Neural cell (in vitro differentiated cells): ENCODE measurements at regions not wholly inside any gene's neighbourhood (a gene's known extent, or its start where the extent isn't known, plus 50 kb on each side); places are given as distances from the start of the nearest gene placed in this dataset.

Experiments used
- H2AFZ ChIP-seq: fragments of 200-600, 300-800 bp; sonication (generic), shearing (Covaris generic); 2 replicates; pipeline ENCODE4 v1.6.0; 2014; ENCODE audit warnings: low read depth, mild to moderate bottlenecking, antibody characterized with exemption, low read length, moderate library complexity
- H3F3A ChIP-seq: fragments of 200-600 bp; shearing (Covaris generic); 2 replicates; pipeline ENCODE4 v1.6.1; 2016; ENCODE audit warnings: mild to moderate bottlenecking, moderate library complexity, mixed read lengths, antibody characterized with exemption, low read length; ENCODE audit not compliant: insufficient read depth, poor library complexity, severe bottlenecking
- H3K27ac ChIP-seq: fragments of 200-600, 300-800 bp; sonication (generic), shearing (Covaris generic); 2 replicates; pipeline ENCODE4 v1.5.1; 2014; ENCODE audit warnings: mild to moderate bottlenecking, low read length, moderate library complexity
- H3K27me3 ChIP-seq: fragments of 300-800, 200-600 bp; sonication (generic), shearing (Covaris generic); 2 replicates; pipeline ENCODE4 v1.6.0; 2014; ENCODE audit warnings: mild to moderate bottlenecking, low read depth, low read length, moderate library complexity; ENCODE audit not compliant: insufficient read depth
- H3K36me3 ChIP-seq: fragments of 300-800, 200-600 bp; sonication (generic), shearing (Covaris generic); 2 replicates; pipeline ENCODE4 v1.5.1; 2014; ENCODE audit warnings: mild to moderate bottlenecking, antibody characterized with exemption, low read length, moderate library complexity; ENCODE audit not compliant: insufficient read depth
- H3K4me2 ChIP-seq: fragments of 300-800, 200-600 bp; sonication (generic), shearing (Covaris generic); 2 replicates; pipeline ENCODE4 v1.6.0; 2014; ENCODE audit warnings: mild to moderate bottlenecking, low read length
- H3K4me3 ChIP-seq: fragments of 300-800, 200-600 bp; sonication (generic), shearing (Covaris generic); 2 replicates; pipeline ENCODE4 v1.5.1; 2014; ENCODE audit warnings: mild to moderate bottlenecking, low read length, moderate library complexity
- H3K79me2 ChIP-seq: fragments of 200-600 bp; shearing (Covaris generic); replicated peaks from 2 replicates; pipeline ENCODE4 v1.6.0; 2014; ENCODE audit warnings: mild to moderate bottlenecking, low read length, moderate library complexity; ENCODE audit not compliant: insufficient read depth
- H3K9ac ChIP-seq: fragments of 300-800, 200-600 bp; sonication (generic), shearing (Covaris generic); 2 replicates; pipeline ENCODE4 v1.6.1; 2016; ENCODE audit warnings: mild to moderate bottlenecking, low read length, mixed read lengths
- H3K9me2 ChIP-seq: fragments of 200-600 bp; shearing (Covaris generic); 2 replicates; pipeline ENCODE4 v1.6.1; 2016; ENCODE audit warnings: mild to moderate bottlenecking, low read length, mixed read lengths; ENCODE audit not compliant: insufficient read depth
- H3K9me3 ChIP-seq: fragments of 200-600, 300-800 bp; sonication (generic), shearing (Covaris generic); 2 replicates; pipeline ENCODE4 v1.6.1; 2016; ENCODE audit warnings: mild to moderate bottlenecking, mixed run types, low read length, moderate library complexity, mixed read lengths
- H4K20me1 ChIP-seq: fragments of 200-600 bp; shearing (Covaris generic); 2 replicates; pipeline ENCODE4 v1.6.1; 2016; ENCODE audit warnings: mild to moderate bottlenecking, mixed run types; ENCODE audit not compliant: insufficient read depth
- EP300 ChIP-seq: fragments of 450-650 bp; conservative IDR thresholded peaks from 2 replicates; pipeline ENCODE4 v1.6.1; 2014; ENCODE audit warnings: antibody characterized with exemption, mild to moderate bottlenecking, moderate library complexity; ENCODE audit not compliant: poor library complexity, severe bottlenecking
- EZH2 ChIP-seq: fragments of 200-600, 300-800 bp; shearing (Covaris generic), sonication (generic); IDR thresholded peaks from 2 replicates; pipeline ENCODE4 v1.6.1; 2014; ENCODE audit warnings: antibody characterized with exemption, low read length, borderline replicate concordance, mild to moderate bottlenecking; ENCODE audit not compliant: insufficient read depth, poor library complexity, severe bottlenecking
- MXI1 ChIP-seq: fragments of 450-650 bp; conservative IDR thresholded peaks from 2 replicates; pipeline ENCODE4 v1.6.1; 2014; ENCODE audit warnings: antibody characterized with exemption, mild to moderate bottlenecking; ENCODE audit not compliant: poor library complexity, severe bottlenecking
- RAD21 ChIP-seq: fragments of 450-650 bp; conservative IDR thresholded peaks from 2 replicates; pipeline ENCODE4 v1.6.1; 2014; ENCODE audit warnings: antibody characterized with exemption, mild to moderate bottlenecking, moderate library complexity
- REST ChIP-seq: IDR thresholded peaks from 2 replicates; pipeline ENCODE4 v1.6.1; 2012; ENCODE audit warnings: borderline replicate concordance
- SMC3 ChIP-seq: fragments of 450-650 bp; conservative IDR thresholded peaks from 2 replicates; pipeline ENCODE4 v1.6.1; 2014; ENCODE audit warnings: antibody characterized with exemption, mild to moderate bottlenecking, moderate library complexity; ENCODE audit not compliant: poor library complexity
- TAF1 ChIP-seq: IDR thresholded peaks from 2 replicates; pipeline ENCODE4 v1.6.1; 2012; ENCODE audit warnings: low read depth
- TF ChIP-seq, protein P1 (sequence below): fragments of 450-650 bp; IDR thresholded peaks from 2 replicates; pipeline ENCODE4 v1.5.1; 2014; ENCODE audit warnings: antibody characterized with exemption, mild to moderate bottlenecking, moderate library complexity; ENCODE audit not compliant: poor library complexity, severe bottlenecking

GRCh38 chr2:147294825-147295392 lies 549.9 kb upstream of the ACVR2A start:
- Histone ChIP-seq H3K9me2 (no peaks in the 10 kb centered on the region), H3F3A (no peaks in the 10 kb centered on the region), H3K79me2 (no peaks in the 10 kb centered on the region), H2AFZ (no peak overlapping the region), H3K9ac (no peak overlapping the region), H4K20me1 (no peaks in the 10 kb centered on the region), H3K4me2 (no peak overlapping the region), H3K27ac (no peak overlapping the region), H3K4me3 (no peak overlapping the region), H3K27me3 (no peaks in the 10 kb centered on the region), H3K36me3 (no peaks in the 10 kb centered on the region), H3K9me3 (no peaks in the 10 kb centered on the region)
- no peak for TF ChIP-seq EP300
- no peak for TF ChIP-seq SMC3
- TF ChIP-seq EZH2 = no peak
- no peak for TF ChIP-seq TAF1
- TF ChIP-seq RAD21 = no peak
- no peak for TF ChIP-seq MXI1
- TF ChIP-seq REST = no peak
- TF ChIP-seq, protein P1, sequence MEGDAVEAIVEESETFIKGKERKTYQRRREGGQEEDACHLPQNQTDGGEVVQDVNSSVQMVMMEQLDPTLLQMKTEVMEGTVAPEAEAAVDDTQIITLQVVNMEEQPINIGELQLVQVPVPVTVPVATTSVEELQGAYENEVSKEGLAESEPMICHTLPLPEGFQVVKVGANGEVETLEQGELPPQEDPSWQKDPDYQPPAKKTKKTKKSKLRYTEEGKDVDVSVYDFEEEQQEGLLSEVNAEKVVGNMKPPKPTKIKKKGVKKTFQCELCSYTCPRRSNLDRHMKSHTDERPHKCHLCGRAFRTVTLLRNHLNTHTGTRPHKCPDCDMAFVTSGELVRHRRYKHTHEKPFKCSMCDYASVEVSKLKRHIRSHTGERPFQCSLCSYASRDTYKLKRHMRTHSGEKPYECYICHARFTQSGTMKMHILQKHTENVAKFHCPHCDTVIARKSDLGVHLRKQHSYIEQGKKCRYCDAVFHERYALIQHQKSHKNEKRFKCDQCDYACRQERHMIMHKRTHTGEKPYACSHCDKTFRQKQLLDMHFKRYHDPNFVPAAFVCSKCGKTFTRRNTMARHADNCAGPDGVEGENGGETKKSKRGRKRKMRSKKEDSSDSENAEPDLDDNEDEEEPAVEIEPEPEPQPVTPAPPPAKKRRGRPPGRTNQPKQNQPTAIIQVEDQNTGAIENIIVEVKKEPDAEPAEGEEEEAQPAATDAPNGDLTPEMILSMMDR = no peak

GRCh38 chr2:147293991-147294824 lies 550.6 kb upstream of the ACVR2A start:
- Histone ChIP-seq H3F3A (no peaks in the 10 kb centered on the region), H3K27ac (no peak overlapping the region), H3K36me3 (no peaks in the 10 kb centered on the region), H3K9me2 (no peaks in the 10 kb centered on the region), H3K4me3 (no peak overlapping the region), H3K4me2 (no peak overlapping the region), H3K9me3 (no peaks in the 10 kb centered on the region), H3K9ac (no peak overlapping the region), H3K79me2 (no peaks in the 10 kb centered on the region), H3K27me3 (no peaks in the 10 kb centered on the region), H4K20me1 (no peaks in the 10 kb centered on the region), H2AFZ (no peak overlapping the region)
- no peak for TF ChIP-seq SMC3
- TF ChIP-seq TAF1 = no peak
- no peak for TF ChIP-seq REST
- no peak for TF ChIP-seq RAD21
